ENCODE measurements at regions not wholly inside any gene's neighbourhood (a gene's known extent, or its start where the extent isn't known, plus 50 kb on each side); places are given as distances from the start of the nearest gene placed in this dataset.
A peak's percentile ranks its signal among the peaks of the same experiment; 100 is the strongest.
"Not testable (repeated sequence)": the region's sequence is repeated elsewhere in the genome, so short reads cannot be mapped to it uniquely, and the experiment has no call there.

- H3K27me3 ChIP-seq, H3K9me3 ChIP-seq, H3K36me3 ChIP-seq, DNase-seq, H3K4me3 ChIP-seq: not testable (repeated sequence)
These were observed 290.1 kb downstream of the ZNF716 start for GRCh38 chr7:57740126-57740525.

- H3K4me3 ChIP-seq = no peak overlapping the region
- DNase-seq = no peak
- H3K27me3 ChIP-seq = no peaks in the 10 kb centered on the region
- no peaks in the 10 kb centered on the region for H3K36me3 ChIP-seq
- no peaks in the 10 kb centered on the region for H3K9me3 ChIP-seq
These were observed 319.2 kb downstream of the ZNF716 start for GRCh38 chr7:57769131-57769530.

GRCh38 chr7:57769958-57770357, 320.0 kb downstream of the ZNF716 start:
- Histone ChIP-seq H3K4me3 (no peak overlapping the region), H3K27me3 (no peaks in the 10 kb centered on the region), H3K9me3 (no peaks in the 10 kb centered on the region), H3K36me3 (no peaks in the 10 kb centered on the region)
- no peak for DNase-seq

- no peak for DNase-seq
- H3K36me3 ChIP-seq = no peaks in the 10 kb centered on the region
- no peaks in the 10 kb centered on the region for H3K27me3 ChIP-seq
- no peak overlapping the region for H3K4me3 ChIP-seq
- H3K9me3 ChIP-seq = no peaks in the 10 kb centered on the region
These were observed 322.3 kb downstream of the ZNF716 start for GRCh38 chr7:57772126-57772924.

- Histone ChIP-seq H3K36me3 (no peaks in the 10 kb centered on the region), H3K9me3 (no peaks in the 10 kb centered on the region), H3K27me3 (no peaks in the 10 kb centered on the region), H3K4me3 (no peak overlapping the region)
- DNase-seq = no peak
These were observed 324.3 kb downstream of the ZNF716 start for GRCh38 chr7:57774300-57774699.

GRCh38 chr7:57775396-57776088, 325.6 kb downstream of the ZNF716 start:
- Histone ChIP-seq H3K27me3 (no peaks in the 10 kb centered on the region), H3K36me3 (no peaks in the 10 kb centered on the region), H3K4me3 (no peak overlapping the region), H3K9me3 (no peaks in the 10 kb centered on the region)
- no peak for DNase-seq

GRCh38 chr7:57776136-57776856, 326.3 kb downstream of the ZNF716 start:
- H3K9me3 ChIP-seq, H3K27me3 ChIP-seq, H3K36me3 ChIP-seq: not testable (repeated sequence)

GRCh38 chr7:57789130-57789529, 339.2 kb downstream of the ZNF716 start:
- Histone ChIP-seq H3K9me3 (no peaks in the 10 kb centered on the region), H3K4me3 (no peak overlapping the region), H3K27me3 (no peaks in the 10 kb centered on the region), H3K36me3 (no peaks in the 10 kb centered on the region)
- no peak for DNase-seq

More at GRCh38 chr7:57776136-57776856, 326.3 kb downstream of the ZNF716 start:
- H3K4me3 ChIP-seq, DNase-seq: not testable (repeated sequence)

GRCh38 chr7:57819491-57819981, 369.6 kb downstream of the ZNF716 start:
- no peaks in the 10 kb centered on the region for H3K36me3 ChIP-seq
- no peak for DNase-seq
- H3K4me3 ChIP-seq = no peak overlapping the region
- no peaks in the 10 kb centered on the region for H3K9me3 ChIP-seq
- H3K27me3 ChIP-seq = no peaks in the 10 kb centered on the region

GRCh38 chr7:57820477-57820876, 370.5 kb downstream of the ZNF716 start:
- Histone ChIP-seq H3K9me3 (no peaks in the 10 kb centered on the region), H3K27me3 (no peaks in the 10 kb centered on the region), H3K36me3 (no peaks in the 10 kb centered on the region), H3K4me3 (no peak overlapping the region)
- DNase-seq = no peak

- no peak overlapping the region for H3K4me3 ChIP-seq
- no peaks in the 10 kb centered on the region for H3K36me3 ChIP-seq
- no peaks in the 10 kb centered on the region for H3K9me3 ChIP-seq
- no peaks in the 10 kb centered on the region for H3K27me3 ChIP-seq
- no peak for DNase-seq
These were observed 371.7 kb downstream of the ZNF716 start for GRCh38 chr7:57821438-57822382.

GRCh38 chr7:57826548-57826947, 376.6 kb downstream of the ZNF716 start:
- not testable (repeated sequence) for DNase-seq, H3K4me3 ChIP-seq, H3K27me3 ChIP-seq, H3K9me3 ChIP-seq, H3K36me3 ChIP-seq

- not testable (repeated sequence) for H3K36me3 ChIP-seq, DNase-seq, H3K27me3 ChIP-seq, H3K4me3 ChIP-seq, H3K9me3 ChIP-seq
These were observed 385.2 kb downstream of the ZNF716 start for GRCh38 chr7:57835161-57835560.

GRCh38 chr7:57839152-57839551, 389.2 kb downstream of the ZNF716 start:
- not testable (repeated sequence) for H3K36me3 ChIP-seq, H3K9me3 ChIP-seq, H3K4me3 ChIP-seq, H3K27me3 ChIP-seq, DNase-seq

GRCh38 chr7:57867884-57868701, 418.1 kb downstream of the ZNF716 start:
- Histone ChIP-seq H3K27me3 (peaks cover 49% of the 10 kb centered on the region), H3K9me3 (no peaks in the 10 kb centered on the region), H3K36me3 (no peaks in the 10 kb centered on the region), H3K4me3 (peak overlapping the region; percentile 43)
- peak; percentile 58 for DNase-seq

Data from MG63 (cell line).